Transverse colon (tissue), 3 donors: ENCODE measurements at regions not wholly inside any gene's neighbourhood (a gene's known extent, or its start where the extent isn't known, plus 50 kb on each side); places are given as distances from the start of the nearest gene placed in this dataset.

Source experiments
- CTCF ChIP-seq, 5 experiments: fragments of 200-600 bp in 3 of 5; fragments of 450-650 bp in 2 of 5; sonication (generic) in 3 of 5; IDR thresholded peaks; 1 replicate in 2 of 5; 2 replicates in 3 of 5; pipeline ENCODE4 v1.5.1; 2016 to 2017; ENCODE audit warnings: antibody characterized with exemption in 5 of 5, inconsistent platforms in 3 of 5, mild to moderate bottlenecking in 2 of 5, moderate library complexity in 1 of 5
- POLR2A ChIP-seq: fragments of 450-650 bp; IDR thresholded peaks from one replicate; pipeline ENCODE4 v1.6.1; 2016; ENCODE audit warnings: antibody characterized with exemption, mild to moderate bottlenecking, moderate library complexity

- no peak for TF ChIP-seq POLR2A
- no peak for TF ChIP-seq CTCF (IDR thresholded peaks at IDR 0.05)
Measured at GRCh38 chr2:41101281-41101680, 649.4 kb upstream of the SLC8A1 start.
